GM23248 (cell line): ENCODE measurements at regions not wholly inside any gene's neighbourhood (a gene's known extent, or its start where the extent isn't known, plus 50 kb on each side); places are given as distances from the start of the nearest gene placed in this dataset.

ENCODE experiments used
- DNase-seq: peaks from one replicate; pipeline ENCODE4 v3.0.0-alpha.2; 2015
- H2AFZ ChIP-seq: fragments of 200-600 bp; sonication (generic); 2 replicates; pipeline ENCODE4 v1.6.1; 2016; ENCODE audit warnings: antibody characterized with exemption
- H3F3A ChIP-seq: fragments of 200-600 bp; sonication (generic); 2 replicates; pipeline ENCODE4 v1.6.1; 2016; ENCODE audit warnings: mild to moderate bottlenecking, antibody characterized with exemption, mixed run types; ENCODE audit not compliant: insufficient read depth
- H3K27ac ChIP-seq: fragments of 200-600 bp; sonication (generic); 2 replicates; pipeline ENCODE4 v1.5.1; 2016; ENCODE audit warnings: mild to moderate bottlenecking
- H3K27me3 ChIP-seq: fragments of 200-600 bp; sonication (generic); replicated peaks from 2 replicates; pipeline ENCODE4 v1.6.1; 2016; ENCODE audit warnings: mild to moderate bottlenecking; ENCODE audit not compliant: insufficient read depth
- H3K36me3 ChIP-seq: fragments of 200-600 bp; sonication (generic); 2 replicates; pipeline ENCODE4 v1.6.1; 2016; ENCODE audit warnings: low read depth, mild to moderate bottlenecking
- H3K4me1 ChIP-seq: fragments of 200-600 bp; sonication (generic); 2 replicates; pipeline ENCODE4 v1.6.1; 2016; ENCODE audit warnings: mild to moderate bottlenecking; ENCODE audit not compliant: insufficient read depth
- H3K4me2 ChIP-seq: fragments of 200-600 bp; sonication (generic); one replicate; pipeline ENCODE4 v1.6.1; 2016; ENCODE audit warnings: mild to moderate bottlenecking; ENCODE audit not compliant: unreplicated experiment
- H3K4me3 ChIP-seq: fragments of 200-600 bp; sonication (generic); 2 replicates; pipeline ENCODE4 v1.5.1; 2016; ENCODE audit warnings: mild to moderate bottlenecking
- H3K79me2 ChIP-seq: fragments of 200-600 bp; sonication (generic); 2 replicates; pipeline ENCODE4 v1.6.1; 2016; ENCODE audit warnings: mild to moderate bottlenecking; ENCODE audit not compliant: insufficient read depth
- H3K9ac ChIP-seq: fragments of 200-600 bp; sonication (generic); 2 replicates; pipeline ENCODE4 v1.6.1; 2016; ENCODE audit warnings: mild to moderate bottlenecking
- H3K9me2 ChIP-seq: fragments of 200-600 bp; sonication (generic); 2 replicates; pipeline ENCODE4 v1.6.1; 2016; ENCODE audit warnings: mixed run types, mild to moderate bottlenecking, moderate library complexity; ENCODE audit not compliant: insufficient read depth
- H3K9me3 ChIP-seq: fragments of 200-600 bp; sonication (generic); one replicate; pipeline ENCODE4 v1.6.1; 2017; ENCODE audit warnings: low read depth
- H4K20me1 ChIP-seq: fragments of 200-600 bp; sonication (generic); 2 replicates; pipeline ENCODE4 v1.6.0; 2016; ENCODE audit not compliant: insufficient read depth
- EZH2 ChIP-seq: fragments of 200-600 bp; sonication (generic); IDR thresholded peaks from 2 replicates; pipeline ENCODE4 v1.6.1; 2018; ENCODE audit warnings: antibody characterized with exemption, mild to moderate bottlenecking; ENCODE audit not compliant: insufficient read depth, poor library complexity, severe bottlenecking
- EZH2phosphoT487 ChIP-seq: fragments of 200-600 bp; sonication (generic); IDR thresholded peaks from 2 replicates; pipeline ENCODE4 v1.6.1; 2018; ENCODE audit warnings: antibody characterized with exemption, moderate library complexity, mild to moderate bottlenecking, low read depth; ENCODE audit not compliant: insufficient read depth
- WGBS, 2 experiments: methylation state at CpG; one replicate each; pipeline ENCODE4 v1.1.6; 2015 to 2017; ENCODE audit warnings: low lambda C conversion rate in 2 of 2, low coverage in 1 of 2; ENCODE audit errors: missing lambda C conversion rate in 2 of 2; 5-methylcytosine and 5-hydroxymethylcytosine counted together
- in situ Hi-C: fragments of 300-500 bp; cut with MboI; formaldehyde crosslinking; loops from 2 replicates; pipeline ENCODE4 v1.15.0; 2020

- Histone ChIP-seq H2AFZ (no peak overlapping the region), H3K4me3 (no peak overlapping the region), H3K27me3 (no peaks in the 10 kb centered on the region), H3F3A (no peaks in the 10 kb centered on the region), H3K9me3 (no peaks in the 10 kb centered on the region), H3K4me2 (no peak overlapping the region), H3K4me1 (no peaks in the 10 kb centered on the region), H3K9me2 (no peaks in the 10 kb centered on the region), H3K27ac (no peak overlapping the region), H3K9ac (no peak overlapping the region), H4K20me1 (no peaks in the 10 kb centered on the region), H3K79me2 (no peaks in the 10 kb centered on the region), H3K36me3 (no peaks in the 10 kb centered on the region)
- DNase-seq, result peak; percentile 1
- in situ Hi-C loops, result no loop called here
- TF ChIP-seq EZH2phosphoT487 (no peak), EZH2 (no peak)
- 74 to 83% methylated on average over 3 of the region's 3 CpGs for WGBS, 2 experiments
Observed at GRCh38 chr7:41217306-41217705, 485.6 kb downstream of the INHBA start.

- H3K4me2 ChIP-seq, result no peak overlapping the region
- in situ Hi-C loops, result no loop called here
- H3K9me2 ChIP-seq, result no peaks in the 10 kb centered on the region
- no peak for TF ChIP-seq EZH2
- TF ChIP-seq EZH2phosphoT487, result no peak
- H3K27ac ChIP-seq, result no peak overlapping the region
- DNase-seq, result no peak
- H3K27me3 ChIP-seq, result no peaks in the 10 kb centered on the region
- no peaks in the 10 kb centered on the region for H3F3A ChIP-seq
- no peaks in the 10 kb centered on the region for H3K4me1 ChIP-seq
- H3K9ac ChIP-seq, result no peak overlapping the region
- no peaks in the 10 kb centered on the region for H3K36me3 ChIP-seq
- H3K9me3 ChIP-seq, result no peaks in the 10 kb centered on the region
- H2AFZ ChIP-seq, result no peak overlapping the region
- WGBS, 2 experiments, result 91 to 94% methylated on average over 9 of the region's 9 CpGs
- H3K79me2 ChIP-seq, result no peaks in the 10 kb centered on the region
- no peak overlapping the region for H3K4me3 ChIP-seq
- H4K20me1 ChIP-seq, result no peaks in the 10 kb centered on the region
Observed at GRCh38 chr7:41207141-41207540, 495.7 kb downstream of the INHBA start.

GRCh38 chr7:41206267-41206666 is 496.6 kb downstream of the INHBA start:
- Histone ChIP-seq H3K4me3 (no peak overlapping the region), H3K27ac (no peak overlapping the region), H3K27me3 (no peaks in the 10 kb centered on the region), H3F3A (no peaks in the 10 kb centered on the region), H3K4me1 (no peaks in the 10 kb centered on the region), H4K20me1 (no peaks in the 10 kb centered on the region), H3K9me2 (no peaks in the 10 kb centered on the region), H3K36me3 (no peaks in the 10 kb centered on the region), H2AFZ (no peak overlapping the region), H3K79me2 (no peaks in the 10 kb centered on the region), H3K4me2 (no peak overlapping the region), H3K9ac (no peak overlapping the region), H3K9me3 (no peaks in the 10 kb centered on the region)
- in situ Hi-C loops, result no loop called here
- 52 to 61% methylated on average over 2 of the region's 2 CpGs for WGBS, 2 experiments
- TF ChIP-seq EZH2 (no peak), EZH2phosphoT487 (no peak)
- DNase-seq, result no peak

GRCh38 chr7:41205600-41205999 is 497.3 kb downstream of the INHBA start:
- H3K4me1 ChIP-seq, result no peaks in the 10 kb centered on the region
- no peak for DNase-seq
- H3F3A ChIP-seq, result no peaks in the 10 kb centered on the region
- in situ Hi-C loops, result no loop called here
- no peaks in the 10 kb centered on the region for H3K27me3 ChIP-seq
- no peak for TF ChIP-seq EZH2
- no peak for TF ChIP-seq EZH2phosphoT487
- H3K4me2 ChIP-seq, result no peak overlapping the region
- WGBS, 2 experiments, result 75 to 80% methylated on average over 2 of the region's 2 CpGs
- H3K27ac ChIP-seq, result no peak overlapping the region
- H3K36me3 ChIP-seq, result no peaks in the 10 kb centered on the region
- H4K20me1 ChIP-seq, result no peaks in the 10 kb centered on the region
- no peak overlapping the region for H3K9ac ChIP-seq
- H3K9me2 ChIP-seq, result no peaks in the 10 kb centered on the region
- no peak overlapping the region for H3K4me3 ChIP-seq
- no peaks in the 10 kb centered on the region for H3K9me3 ChIP-seq
- H3K79me2 ChIP-seq, result no peaks in the 10 kb centered on the region
- no peak overlapping the region for H2AFZ ChIP-seq

- Histone ChIP-seq H3K36me3 (no peaks in the 10 kb centered on the region), H3K27ac (no peak overlapping the region), H3K4me2 (no peak overlapping the region), H2AFZ (no peak overlapping the region), H3K9ac (no peak overlapping the region), H3K9me3 (no peaks in the 10 kb centered on the region), H3K79me2 (no peaks in the 10 kb centered on the region), H3K4me3 (no peak overlapping the region), H3K4me1 (no peaks in the 10 kb centered on the region), H4K20me1 (no peaks in the 10 kb centered on the region), H3K9me2 (no peaks in the 10 kb centered on the region), H3K27me3 (no peaks in the 10 kb centered on the region), H3F3A (no peaks in the 10 kb centered on the region)
- TF ChIP-seq EZH2phosphoT487 (no peak), EZH2 (no peak)
- 71 to 73% methylated on average over 2 of the region's 2 CpGs for WGBS, 2 experiments
- no peak for DNase-seq
- in situ Hi-C loops, result no loop called here
Observed at GRCh38 chr7:41203542-41203941, 499.3 kb downstream of the INHBA start.
